HG02759 (cell line): ENCODE measurements at regions not wholly inside any gene's neighbourhood (a gene's known extent, or its start where the extent isn't known, plus 50 kb on each side); places are given as distances from the start of the nearest gene placed in this dataset.
A peak's percentile ranks its signal among the peaks of the same experiment; 100 is the strongest.
"Not testable (repeated sequence)": the region's sequence is repeated elsewhere in the genome, so short reads cannot be mapped to it uniquely, and the experiment has no call there.

ENCODE experiments used
- ATAC-seq: cut with Tn5 transposase; IDR thresholded peaks from one replicate; pipeline ENCODE4 v1.9.1; 2021; ENCODE audit warnings: mild to moderate bottlenecking, moderate library complexity; ENCODE audit not compliant: unreplicated experiment

GRCh38 chr2:145374165-145374564, 854.2 kb upstream of the ZEB2 start:
- no peak for ATAC-seq

- not testable (repeated sequence) for ATAC-seq
These were observed 847.4 kb upstream of the ZEB2 start for GRCh38 chr2:145367334-145367733.

GRCh38 chr2:145366341-145366740, 846.4 kb upstream of the ZEB2 start:
- no peak for ATAC-seq

GRCh38 chr2:145360129-145360790, 840.3 kb upstream of the ZEB2 start:
- ATAC-seq = no peak

- ATAC-seq = no peak
These were observed 839.6 kb upstream of the ZEB2 start for GRCh38 chr2:145359561-145359960.

GRCh38 chr2:145356056-145356455, 836.1 kb upstream of the ZEB2 start:
- ATAC-seq = no peak

GRCh38 chr2:145352484-145352883, 832.6 kb upstream of the ZEB2 start:
- no peak for ATAC-seq

GRCh38 chr2:145351864-145352425, 832.0 kb upstream of the ZEB2 start:
- ATAC-seq = no peak

- no peak for ATAC-seq
These were observed 830.1 kb upstream of the ZEB2 start for GRCh38 chr2:145350011-145350410.

GRCh38 chr2:145344076-145344724, 824.3 kb upstream of the ZEB2 start:
- ATAC-seq = no peak

- ATAC-seq = no peak
These were observed 823.4 kb upstream of the ZEB2 start for GRCh38 chr2:145343287-145343686.

- ATAC-seq = no peak
These were observed 821.6 kb upstream of the ZEB2 start for GRCh38 chr2:145341536-145341935.

- no peak for ATAC-seq
These were observed 819.7 kb upstream of the ZEB2 start for GRCh38 chr2:145339646-145340045.

- ATAC-seq = no peak
These were observed 812.4 kb upstream of the ZEB2 start for GRCh38 chr2:145332210-145332898.

GRCh38 chr2:145329971-145330370, 810.1 kb upstream of the ZEB2 start:
- ATAC-seq = no peak

GRCh38 chr2:145325485-145325884, 805.6 kb upstream of the ZEB2 start:
- ATAC-seq = no peak

- no peak for ATAC-seq
These were observed 804.8 kb upstream of the ZEB2 start for GRCh38 chr2:145324748-145325147.

GRCh38 chr2:145323512-145323911, 803.6 kb upstream of the ZEB2 start:
- ATAC-seq = no peak

- ATAC-seq = peak; percentile 74
These were observed 801.4 kb upstream of the ZEB2 start for GRCh38 chr2:145321344-145321743.

GRCh38 chr2:145316496-145316895, 796.6 kb upstream of the ZEB2 start:
- ATAC-seq = no peak

GRCh38 chr2:145315053-145315452, 795.1 kb upstream of the ZEB2 start:
- ATAC-seq = no peak

GRCh38 chr2:145314119-145314633, 794.3 kb upstream of the ZEB2 start:
- no peak for ATAC-seq
